ENCODE measurements at regions not wholly inside any gene's neighbourhood (a gene's known extent, or its start where the extent isn't known, plus 50 kb on each side); places are given as distances from the start of the nearest gene placed in this dataset.
"Not testable (repeated sequence)": the region's sequence is repeated elsewhere in the genome, so short reads cannot be mapped to it uniquely, and the experiment has no call there.

- no peak overlapping the region for H3K4me3 ChIP-seq (ENCODE audit: low read length)
- no peaks in the 10 kb centered on the region; the same call in none of the 2 replicates for H3K9me3 ChIP-seq (ENCODE audit: control insufficient read depth, insufficient read depth, low read length)
- no peak for DNase-seq (ENCODE audit: low read depth, low spot score)
- no peaks in the 10 kb centered on the region for H3K36me3 ChIP-seq (ENCODE audit: control insufficient read depth, insufficient read depth, low read length)
- H3K4me1 ChIP-seq (ENCODE audit: control insufficient read depth, insufficient read depth, low read length), result no peaks in the 10 kb centered on the region
- no peaks in the 10 kb centered on the region for H3K27me3 ChIP-seq (ENCODE audit: control insufficient read depth, insufficient read depth, low read length)
- no peak overlapping the region for H3K27ac ChIP-seq (ENCODE audit: low read length)
These were observed 257.9 kb downstream of the RPIA start for GRCh38 chr2:88949336-88949735.

GRCh38 chr2:88950010-88950409 lies 258.5 kb downstream of the RPIA start:
- H3K9me3 ChIP-seq (ENCODE audit: control insufficient read depth, insufficient read depth, low read length), result no peaks in the 10 kb centered on the region; the same call in none of the 2 replicates
- no peaks in the 10 kb centered on the region for H3K4me1 ChIP-seq (ENCODE audit: control insufficient read depth, insufficient read depth, low read length)
- no peak for DNase-seq (ENCODE audit: low read depth, low spot score)
- no peak overlapping the region for H3K4me3 ChIP-seq (ENCODE audit: low read length)
- H3K36me3 ChIP-seq (ENCODE audit: control insufficient read depth, insufficient read depth, low read length), result no peaks in the 10 kb centered on the region
- no peaks in the 10 kb centered on the region for H3K27me3 ChIP-seq (ENCODE audit: control insufficient read depth, insufficient read depth, low read length)
- WGBS (ENCODE audit: insufficient coverage, insufficient read length), result no CpG with 5 or more reads among the region's 2 CpGs
- no peak overlapping the region for H3K27ac ChIP-seq (ENCODE audit: low read length)

GRCh38 chr2:88955607-88956006 lies 264.1 kb downstream of the RPIA start:
- peaks cover 2% of the 10 kb centered on the region for H3K9me3 ChIP-seq (ENCODE audit: control insufficient read depth, insufficient read depth, low read length)
- no peak for DNase-seq (ENCODE audit: low read depth, low spot score)
- no CpG with 5 or more reads among the region's 1 CpG for WGBS (ENCODE audit: insufficient coverage, insufficient read length)
- no peak overlapping the region for H3K27ac ChIP-seq (ENCODE audit: low read length)
- no peaks in the 10 kb centered on the region for H3K4me1 ChIP-seq (ENCODE audit: control insufficient read depth, insufficient read depth, low read length)
- H3K27me3 ChIP-seq (ENCODE audit: control insufficient read depth, insufficient read depth, low read length), result no peaks in the 10 kb centered on the region
- H3K36me3 ChIP-seq (ENCODE audit: control insufficient read depth, insufficient read depth, low read length), result no peaks in the 10 kb centered on the region
- H3K4me3 ChIP-seq (ENCODE audit: low read length), result no peak overlapping the region

GRCh38 chr2:88959480-88960204 lies 268.2 kb downstream of the RPIA start:
- Histone ChIP-seq H3K27ac (ENCODE audit: low read length) (no peak overlapping the region), H3K36me3 (ENCODE audit: control insufficient read depth, insufficient read depth, low read length) (no peaks in the 10 kb centered on the region), H3K4me1 (ENCODE audit: control insufficient read depth, insufficient read depth, low read length) (no peaks in the 10 kb centered on the region), H3K9me3 (ENCODE audit: control insufficient read depth, insufficient read depth, low read length) (0 out of 2 replicates have a peak, but pooled peaks cover 2% of the 10 kb centered on the region), H3K4me3 (ENCODE audit: low read length) (no peak overlapping the region), H3K27me3 (ENCODE audit: control insufficient read depth, insufficient read depth, low read length) (no peaks in the 10 kb centered on the region)
- no peak for DNase-seq (ENCODE audit: low read depth, low spot score)
- WGBS (ENCODE audit: insufficient coverage, insufficient read length), result no CpG with 5 or more reads among the region's 2 CpGs

- H3K4me3 ChIP-seq (ENCODE audit: low read length); H3K27ac ChIP-seq (ENCODE audit: low read length); H3K9me3 ChIP-seq (ENCODE audit: control insufficient read depth, insufficient read depth, low read length); H3K36me3 ChIP-seq (ENCODE audit: control insufficient read depth, insufficient read depth, low read length); H3K4me1 ChIP-seq (ENCODE audit: control insufficient read depth, insufficient read depth, low read length); H3K27me3 ChIP-seq (ENCODE audit: control insufficient read depth, insufficient read depth, low read length); DNase-seq (ENCODE audit: low read depth, low spot score): not testable (repeated sequence)
- WGBS (ENCODE audit: insufficient coverage, insufficient read length), result no CpG with 5 or more reads among the region's 3 CpGs
These were observed 269.9 kb downstream of the RPIA start for GRCh38 chr2:88961323-88961722.

GRCh38 chr2:88967844-88968243 lies 276.4 kb downstream of the RPIA start:
- no peaks in the 10 kb centered on the region for H3K36me3 ChIP-seq (ENCODE audit: control insufficient read depth, insufficient read depth, low read length)
- H3K27me3 ChIP-seq (ENCODE audit: control insufficient read depth, insufficient read depth, low read length), result no peaks in the 10 kb centered on the region
- no CpG with 5 or more reads among the region's 3 CpGs for WGBS (ENCODE audit: insufficient coverage, insufficient read length)
- H3K9me3 ChIP-seq (ENCODE audit: control insufficient read depth, insufficient read depth, low read length), result peaks cover 7% of the 10 kb centered on the region; the same call in 1 of the 2 replicates
- no peak overlapping the region for H3K4me3 ChIP-seq (ENCODE audit: low read length)
- H3K27ac ChIP-seq (ENCODE audit: low read length), result no peak overlapping the region
- no peak for DNase-seq (ENCODE audit: low read depth, low spot score)
- H3K4me1 ChIP-seq (ENCODE audit: control insufficient read depth, insufficient read depth, low read length), result no peaks in the 10 kb centered on the region

GRCh38 chr2:88978011-88978410 lies 286.5 kb downstream of the RPIA start:
- not testable (repeated sequence) for H3K27me3 ChIP-seq (ENCODE audit: control insufficient read depth, insufficient read depth, low read length); H3K4me3 ChIP-seq (ENCODE audit: low read length); H3K9me3 ChIP-seq (ENCODE audit: control insufficient read depth, insufficient read depth, low read length); DNase-seq (ENCODE audit: low read depth, low spot score); H3K4me1 ChIP-seq (ENCODE audit: control insufficient read depth, insufficient read depth, low read length); H3K27ac ChIP-seq (ENCODE audit: low read length); H3K36me3 ChIP-seq (ENCODE audit: control insufficient read depth, insufficient read depth, low read length)
- no CpG with 5 or more reads among the region's 2 CpGs for WGBS (ENCODE audit: insufficient coverage, insufficient read length)

GRCh38 chr2:88978446-88978845 lies 287.0 kb downstream of the RPIA start:
- WGBS (ENCODE audit: insufficient coverage, insufficient read length), result no CpG with 5 or more reads among the region's 1 CpG
- not testable (repeated sequence) for H3K27me3 ChIP-seq (ENCODE audit: control insufficient read depth, insufficient read depth, low read length); H3K4me1 ChIP-seq (ENCODE audit: control insufficient read depth, insufficient read depth, low read length); H3K4me3 ChIP-seq (ENCODE audit: low read length); H3K9me3 ChIP-seq (ENCODE audit: control insufficient read depth, insufficient read depth, low read length); DNase-seq (ENCODE audit: low read depth, low spot score); H3K27ac ChIP-seq (ENCODE audit: low read length); H3K36me3 ChIP-seq (ENCODE audit: control insufficient read depth, insufficient read depth, low read length)

GRCh38 chr2:88984079-88984478 lies 292.6 kb downstream of the RPIA start:
- not testable (repeated sequence) for H3K36me3 ChIP-seq (ENCODE audit: control insufficient read depth, insufficient read depth, low read length); DNase-seq (ENCODE audit: low read depth, low spot score); H3K4me3 ChIP-seq (ENCODE audit: low read length); H3K4me1 ChIP-seq (ENCODE audit: control insufficient read depth, insufficient read depth, low read length); H3K27ac ChIP-seq (ENCODE audit: low read length); H3K27me3 ChIP-seq (ENCODE audit: control insufficient read depth, insufficient read depth, low read length); H3K9me3 ChIP-seq (ENCODE audit: control insufficient read depth, insufficient read depth, low read length)
- WGBS (ENCODE audit: insufficient coverage, insufficient read length), result no CpG with 5 or more reads among the region's 2 CpGs

GRCh38 chr2:88986721-88987330 lies 295.4 kb downstream of the RPIA start:
- H3K27ac ChIP-seq (ENCODE audit: low read length); H3K36me3 ChIP-seq (ENCODE audit: control insufficient read depth, insufficient read depth, low read length); H3K9me3 ChIP-seq (ENCODE audit: control insufficient read depth, insufficient read depth, low read length); H3K4me1 ChIP-seq (ENCODE audit: control insufficient read depth, insufficient read depth, low read length); H3K4me3 ChIP-seq (ENCODE audit: low read length); H3K27me3 ChIP-seq (ENCODE audit: control insufficient read depth, insufficient read depth, low read length); DNase-seq (ENCODE audit: low read depth, low spot score): not testable (repeated sequence)
- no CpG with 5 or more reads among the region's 4 CpGs for WGBS (ENCODE audit: insufficient coverage, insufficient read length)

- DNase-seq (ENCODE audit: low read depth, low spot score); H3K27ac ChIP-seq (ENCODE audit: low read length); H3K4me3 ChIP-seq (ENCODE audit: low read length); H3K9me3 ChIP-seq (ENCODE audit: control insufficient read depth, insufficient read depth, low read length); H3K4me1 ChIP-seq (ENCODE audit: control insufficient read depth, insufficient read depth, low read length); H3K27me3 ChIP-seq (ENCODE audit: control insufficient read depth, insufficient read depth, low read length); H3K36me3 ChIP-seq (ENCODE audit: control insufficient read depth, insufficient read depth, low read length): not testable (repeated sequence)
These were observed 297.1 kb downstream of the RPIA start for GRCh38 chr2:88988617-88989016.

Measured in iPS DF 6.9 (cell line).